Right atrium auricular region (tissue), 2 donors: ENCODE measurements at regions not wholly inside any gene's neighbourhood (a gene's known extent, or its start where the extent isn't known, plus 50 kb on each side); places are given as distances from the start of the nearest gene placed in this dataset.

Experiments
- DNase-seq: peaks from one replicate; pipeline ENCODE4 v3.0.0-alpha.2; 2019; ENCODE audit warnings: low spot score
- H3K27ac ChIP-seq, 2 donors: fragments of 200-600 bp; sonication (generic); 1 replicate in 1 of 2; 2 replicates in 1 of 2; pipeline ENCODE4 v1.5.1; 2016 to 2019
- H3K27me3 ChIP-seq, 2 donors: fragments of 200-600 bp; sonication (generic); one replicate each; pipeline versions ENCODE4 v1.5.1 to v1.6.0; 2017 to 2019
- H3K36me3 ChIP-seq: fragments of 200-600 bp; sonication (generic); one replicate; pipeline ENCODE4 v1.5.1; 2016
- H3K4me1 ChIP-seq, 2 donors: fragments of 200-600 bp; sonication (generic); one replicate each; pipeline versions ENCODE4 v1.5.1 to v1.6.0; 2017 to 2019
- H3K4me3 ChIP-seq, 2 donors: fragments of 200-600 bp; sonication (generic); 1 replicate in 1 of 2; 2 replicates in 1 of 2; pipeline ENCODE4 v1.5.1; 2017 to 2019; ENCODE audit warnings: mild to moderate bottlenecking in 1 of 2, moderate library complexity in 1 of 2
- H3K9me3 ChIP-seq, 2 donors: fragments of 200-600 bp; sonication (generic); one replicate each; pipeline ENCODE4 v1.5.1; 2019
- TF ChIP-seq, protein P1 (sequence below), 2 donors: fragments of 200-600 bp; sonication (generic); IDR thresholded peaks; one replicate each; pipeline ENCODE4 v1.5.1; 2019; ENCODE audit warnings: antibody characterized with exemption in 2 of 2

DNA sequence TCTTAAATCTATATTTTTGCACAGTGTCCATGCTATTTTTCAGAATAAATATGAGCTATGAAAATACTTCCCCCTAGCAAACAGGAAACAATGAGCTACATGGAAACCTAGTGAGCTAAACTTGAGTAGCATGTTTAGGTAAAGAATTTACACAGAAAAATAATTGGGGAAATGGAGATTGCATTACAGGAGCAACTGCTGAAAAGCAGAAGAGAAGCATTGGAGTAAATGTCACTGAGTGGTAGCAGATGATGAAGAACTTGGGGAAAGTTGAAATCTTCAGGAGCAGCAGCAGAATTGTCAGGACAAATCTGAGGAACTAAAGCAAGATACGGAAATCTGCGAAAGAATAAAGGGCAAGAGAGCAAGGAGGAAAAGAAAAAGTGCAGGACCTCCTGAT is 610.3 kb downstream of the TLE1 start:
- no peaks in the 10 kb centered on the region for H3K4me1 ChIP-seq
- TF ChIP-seq, protein P1, sequence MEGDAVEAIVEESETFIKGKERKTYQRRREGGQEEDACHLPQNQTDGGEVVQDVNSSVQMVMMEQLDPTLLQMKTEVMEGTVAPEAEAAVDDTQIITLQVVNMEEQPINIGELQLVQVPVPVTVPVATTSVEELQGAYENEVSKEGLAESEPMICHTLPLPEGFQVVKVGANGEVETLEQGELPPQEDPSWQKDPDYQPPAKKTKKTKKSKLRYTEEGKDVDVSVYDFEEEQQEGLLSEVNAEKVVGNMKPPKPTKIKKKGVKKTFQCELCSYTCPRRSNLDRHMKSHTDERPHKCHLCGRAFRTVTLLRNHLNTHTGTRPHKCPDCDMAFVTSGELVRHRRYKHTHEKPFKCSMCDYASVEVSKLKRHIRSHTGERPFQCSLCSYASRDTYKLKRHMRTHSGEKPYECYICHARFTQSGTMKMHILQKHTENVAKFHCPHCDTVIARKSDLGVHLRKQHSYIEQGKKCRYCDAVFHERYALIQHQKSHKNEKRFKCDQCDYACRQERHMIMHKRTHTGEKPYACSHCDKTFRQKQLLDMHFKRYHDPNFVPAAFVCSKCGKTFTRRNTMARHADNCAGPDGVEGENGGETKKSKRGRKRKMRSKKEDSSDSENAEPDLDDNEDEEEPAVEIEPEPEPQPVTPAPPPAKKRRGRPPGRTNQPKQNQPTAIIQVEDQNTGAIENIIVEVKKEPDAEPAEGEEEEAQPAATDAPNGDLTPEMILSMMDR (IDR thresholded peaks at IDR 0.05): no peak
- no peak overlapping the region for H3K27ac ChIP-seq
- no peak overlapping the region for H3K4me3 ChIP-seq
- no peaks in the 10 kb centered on the region for H3K9me3 ChIP-seq
- H3K36me3 ChIP-seq: no peaks in the 10 kb centered on the region
- no peak for DNase-seq
- no peaks in the 10 kb centered on the region for H3K27me3 ChIP-seq

DNA sequence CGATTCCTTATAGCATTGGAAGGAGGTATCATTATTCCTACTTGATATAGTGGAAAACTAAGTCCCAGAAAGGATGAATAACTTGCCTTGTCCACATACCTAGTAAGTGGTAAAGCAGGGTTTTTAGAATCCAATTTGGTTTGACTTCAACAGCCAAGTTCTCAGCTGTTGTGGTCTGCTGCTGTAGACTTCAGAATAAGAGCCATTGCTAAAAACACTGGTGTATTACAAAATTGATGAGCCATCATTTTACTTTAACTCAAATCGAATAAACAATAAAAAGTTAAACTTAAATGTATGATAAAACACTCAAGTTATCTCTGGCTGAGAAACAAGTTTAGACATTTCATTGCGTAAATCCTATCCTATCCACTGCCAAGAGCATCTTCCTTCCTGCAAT is 610.8 kb downstream of the TLE1 start:
- Histone ChIP-seq H3K9me3 (no peaks in the 10 kb centered on the region), H3K27me3 (no peaks in the 10 kb centered on the region), H3K4me1 (no peaks in the 10 kb centered on the region), H3K4me3 (no peak overlapping the region), H3K27ac (no peak overlapping the region), H3K36me3 (no peaks in the 10 kb centered on the region)
- TF ChIP-seq, protein P1 (IDR thresholded peaks at IDR 0.05): no peak
- no peak for DNase-seq

DNA sequence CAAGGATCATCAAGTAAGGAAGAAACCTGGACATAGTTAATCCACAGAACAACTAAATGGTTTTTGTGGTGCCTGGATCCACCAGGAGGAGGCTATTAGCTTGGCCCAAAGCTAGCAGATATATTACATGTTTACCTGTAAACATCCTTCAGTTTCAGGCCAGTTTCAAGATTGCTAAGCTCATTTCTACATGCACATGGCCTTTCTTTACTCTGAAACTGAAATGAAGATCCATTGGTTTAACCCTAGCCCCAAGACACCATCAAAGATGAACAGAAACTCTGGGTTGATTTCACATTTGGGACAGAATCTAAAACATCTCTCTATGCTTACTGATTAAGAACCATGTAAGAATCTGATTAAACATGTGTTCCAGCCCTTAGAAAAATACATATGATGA is 611.8 kb downstream of the TLE1 start:
- Histone ChIP-seq H3K4me1 (no peaks in the 10 kb centered on the region), H3K27ac (no peak overlapping the region), H3K27me3 (no peaks in the 10 kb centered on the region), H3K36me3 (no peaks in the 10 kb centered on the region), H3K9me3 (no peaks in the 10 kb centered on the region), H3K4me3 (no peak overlapping the region)
- no peak for DNase-seq
- TF ChIP-seq, protein P1 (IDR thresholded peaks at IDR 0.05): no peak

DNA sequence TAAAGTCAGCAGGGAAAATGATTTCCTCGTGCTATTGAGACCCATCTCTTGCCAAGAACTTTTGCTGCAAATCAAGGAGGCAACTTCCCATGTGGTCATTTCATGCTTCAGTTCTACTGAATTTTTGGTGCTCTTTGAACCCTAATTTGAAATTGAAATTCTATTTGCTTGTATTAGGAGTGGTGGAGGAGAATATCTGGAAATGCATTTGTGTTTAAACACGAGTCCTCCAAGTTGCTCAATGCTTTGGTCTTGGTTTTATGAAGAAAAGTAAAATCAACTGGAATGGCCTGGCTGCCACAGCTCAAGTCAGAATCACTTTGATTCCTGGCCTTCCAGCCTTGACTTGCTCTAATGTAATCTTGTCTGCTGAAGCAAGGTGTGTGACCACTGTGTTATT is 613.2 kb downstream of the TLE1 start:
- TF ChIP-seq, protein P1 (IDR thresholded peaks at IDR 0.05): no peak
- H3K27ac ChIP-seq: no peak overlapping the region
- H3K36me3 ChIP-seq: no peaks in the 10 kb centered on the region
- no peak for DNase-seq
- H3K4me3 ChIP-seq: no peak overlapping the region
- no peaks in the 10 kb centered on the region for H3K27me3 ChIP-seq
- H3K9me3 ChIP-seq: no peaks in the 10 kb centered on the region
- no peaks in the 10 kb centered on the region for H3K4me1 ChIP-seq

DNA sequence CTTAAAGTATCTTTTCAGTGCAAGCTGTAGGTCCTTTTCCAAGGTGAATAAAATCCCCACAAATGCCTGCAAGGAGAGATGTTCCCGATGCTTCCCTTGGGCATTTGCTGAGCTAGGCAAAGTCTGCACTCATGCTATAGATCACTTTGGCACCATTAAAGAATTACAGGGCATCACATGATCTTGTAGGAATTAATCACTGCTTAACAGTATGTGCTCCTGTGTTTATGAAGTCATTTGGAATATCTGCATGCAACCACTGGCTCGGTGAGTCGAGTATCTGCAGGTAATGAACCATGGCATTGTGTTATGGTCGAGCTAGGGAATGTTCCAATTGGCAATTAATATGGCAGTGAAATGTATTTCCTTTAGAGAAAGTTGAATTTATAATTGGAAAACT is 615.1 kb downstream of the TLE1 start:
- Histone ChIP-seq H3K9me3 (no peaks in the 10 kb centered on the region), H3K27me3 (no peaks in the 10 kb centered on the region), H3K36me3 (no peaks in the 10 kb centered on the region), H3K4me1 (no peaks in the 10 kb centered on the region), H3K4me3 (no peak overlapping the region), H3K27ac (no peak overlapping the region)
- DNase-seq: no peak
- TF ChIP-seq, protein P1 (IDR thresholded peaks at IDR 0.05): no peak

DNA sequence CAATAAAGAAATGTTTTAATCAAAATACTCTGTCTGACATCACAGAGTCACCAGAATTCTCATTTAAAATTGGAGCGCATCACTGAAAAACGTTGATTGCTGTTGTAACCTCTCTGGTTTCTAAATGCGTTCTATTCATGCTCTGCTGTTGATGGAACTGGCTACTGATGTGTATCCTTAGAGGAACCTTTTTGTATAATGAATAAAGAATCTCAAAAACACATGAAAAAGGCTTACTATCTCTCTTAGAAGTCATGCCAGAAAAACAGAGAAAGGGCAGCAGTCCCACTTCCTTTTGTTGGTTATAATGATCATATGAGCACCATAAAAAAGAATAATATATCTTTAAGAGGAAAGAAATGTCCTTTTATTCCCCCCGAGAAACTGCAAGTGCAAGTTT is 615.5 kb downstream of the TLE1 start:
- TF ChIP-seq, protein P1 (IDR thresholded peaks at IDR 0.05): no peak
- no peaks in the 10 kb centered on the region for H3K9me3 ChIP-seq
- no peaks in the 10 kb centered on the region for H3K36me3 ChIP-seq
- no peak overlapping the region for H3K4me3 ChIP-seq
- no peak for DNase-seq
- H3K4me1 ChIP-seq: no peaks in the 10 kb centered on the region
- H3K27me3 ChIP-seq: no peaks in the 10 kb centered on the region
- H3K27ac ChIP-seq: no peak overlapping the region
